NCI-H748 (cell line): ENCODE measurements at regions not wholly inside any gene's neighbourhood (a gene's known extent, or its start where the extent isn't known, plus 50 kb on each side); places are given as distances from the start of the nearest gene placed in this dataset.
A peak's percentile ranks its signal among the peaks of the same experiment; 100 is the strongest.

Source experiments
- DNase-seq: peaks from one replicate; lab custom pipeline; 2025; ENCODE audit not compliant: unreplicated experiment; lab: John Stamatoyannopoulos, UW

- peak; percentile 77 for DNase-seq
These were observed 225.6 kb upstream of the CRY1 start for GRCh38 chr12:107318806-107319532.

DNA sequence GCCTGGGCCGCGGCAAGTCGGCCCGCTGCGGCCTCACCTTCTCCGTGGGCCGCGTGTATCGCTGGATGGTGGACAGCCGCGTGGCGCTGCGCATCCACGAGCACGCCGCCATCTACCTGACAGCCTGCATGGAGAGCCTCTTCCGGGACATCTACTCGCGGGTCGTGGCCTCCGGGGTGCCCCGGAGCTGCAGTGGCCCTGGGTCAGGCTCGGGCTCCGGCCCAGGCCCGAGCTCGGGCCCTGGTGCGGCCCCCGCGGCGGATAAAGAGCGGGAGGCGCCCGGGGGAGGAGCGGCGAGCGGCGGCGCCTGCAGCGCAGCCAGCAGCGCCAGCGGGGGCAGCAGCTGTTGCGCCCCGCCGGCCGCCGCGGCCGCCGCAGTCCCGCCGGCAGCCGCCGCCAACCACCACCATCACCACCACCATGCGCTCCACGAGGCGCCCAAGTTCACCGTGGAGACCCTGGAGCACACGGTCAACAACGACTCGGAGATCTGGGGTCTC is 226.2 kb upstream of the CRY1 start:
- no peak for DNase-seq

DNA sequence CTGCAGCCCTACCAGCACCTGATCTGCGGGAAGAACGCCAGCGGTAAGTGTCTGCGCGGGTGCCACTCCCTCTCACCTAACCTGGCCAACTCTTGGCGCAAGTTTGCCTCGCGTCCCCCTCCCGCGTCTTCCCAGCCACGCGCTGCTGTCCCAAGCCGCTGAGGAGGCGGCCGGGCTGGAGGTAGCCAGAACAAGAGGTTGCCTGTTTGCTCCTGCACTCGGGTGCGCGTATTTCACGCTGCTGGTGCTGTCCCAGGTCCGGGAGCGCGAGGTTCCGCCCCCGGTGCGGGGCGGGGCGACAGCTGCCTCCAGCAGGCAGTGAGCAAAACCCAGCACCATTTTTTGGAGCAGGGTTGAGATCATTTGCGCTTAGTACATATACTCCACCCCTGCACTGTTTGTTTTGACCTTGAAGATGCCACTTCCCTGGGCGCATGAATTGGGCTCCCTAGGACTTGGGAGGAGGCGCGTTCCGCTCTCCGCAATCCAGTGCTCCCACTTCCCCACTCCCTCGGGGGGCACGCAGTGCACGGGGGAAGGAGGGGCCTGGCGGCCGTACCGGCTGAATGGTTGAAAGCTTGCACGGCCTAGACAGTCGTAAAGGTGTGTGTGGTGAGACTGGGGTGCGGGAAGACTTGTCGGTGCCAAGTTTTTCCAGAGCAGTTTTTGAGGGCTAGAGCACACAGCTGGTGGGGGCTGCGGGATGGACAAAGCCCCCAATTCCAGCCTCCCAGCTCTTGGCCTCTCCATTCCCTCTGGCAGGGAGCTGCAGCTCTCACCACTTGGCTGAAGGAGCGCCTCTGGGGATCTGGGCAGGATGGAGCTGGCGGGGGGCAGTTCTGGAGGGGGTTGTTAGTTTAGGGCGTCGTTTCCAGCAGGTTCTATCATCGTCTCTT is 226.9 kb upstream of the CRY1 start:
- peak; percentile 83 for DNase-seq

- DNase-seq, result peak; percentile 82
These were observed 227.7 kb upstream of the CRY1 start for GRCh38 chr12:107320929-107321631.

DNA sequence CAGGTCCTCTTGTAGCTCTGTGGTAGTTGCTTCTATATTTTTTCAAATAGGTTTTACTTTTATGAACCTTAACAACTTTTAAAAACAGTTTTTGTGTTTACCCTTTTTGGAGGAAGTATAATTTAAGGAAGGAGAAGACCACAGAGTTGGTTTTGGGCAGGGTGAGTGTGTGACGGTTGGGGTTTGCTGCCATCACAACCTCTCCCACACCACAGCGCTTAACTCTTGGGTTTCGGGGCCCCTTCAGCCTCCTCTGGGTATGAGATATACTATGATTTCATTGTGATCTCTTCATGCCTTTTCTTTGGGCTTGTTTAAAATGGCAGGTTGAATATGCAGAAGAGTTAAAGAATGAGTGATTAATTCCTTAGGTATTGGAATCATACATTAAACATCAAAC is 228.7 kb upstream of the CRY1 start:
- DNase-seq, result no peak

GRCh38 chr12:107325075-107325608 is 231.8 kb upstream of the CRY1 start:
- DNase-seq, result peak; percentile 90

GRCh38 chr12:107326237-107326636 is 232.9 kb upstream of the CRY1 start:
- no peak for DNase-seq

DNA sequence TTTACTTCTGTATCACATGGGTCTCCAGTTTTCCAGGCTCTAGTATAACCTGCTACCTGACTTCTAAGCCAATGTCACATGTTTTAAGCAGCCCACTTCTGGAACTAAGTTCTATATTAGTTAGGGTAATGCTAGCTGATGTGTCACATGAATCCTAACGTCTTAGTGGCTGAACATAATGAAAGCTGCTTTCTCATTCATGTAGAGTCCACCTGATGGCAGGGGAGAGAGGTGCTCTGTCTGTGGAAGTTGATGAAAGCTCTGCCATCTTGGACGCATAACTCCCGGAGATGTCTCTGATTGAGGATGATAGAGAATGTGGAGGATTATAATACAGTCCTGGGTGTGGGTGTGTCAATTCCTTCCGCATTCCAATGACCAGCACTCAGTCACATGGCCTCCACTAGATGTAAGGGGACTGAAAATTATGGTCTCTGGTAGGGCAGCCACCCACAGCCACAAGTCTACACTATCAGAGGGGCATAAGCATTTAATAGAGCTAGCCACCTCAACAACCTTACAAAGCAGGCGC is 234.4 kb upstream of the CRY1 start:
- DNase-seq, result no peak

DNA sequence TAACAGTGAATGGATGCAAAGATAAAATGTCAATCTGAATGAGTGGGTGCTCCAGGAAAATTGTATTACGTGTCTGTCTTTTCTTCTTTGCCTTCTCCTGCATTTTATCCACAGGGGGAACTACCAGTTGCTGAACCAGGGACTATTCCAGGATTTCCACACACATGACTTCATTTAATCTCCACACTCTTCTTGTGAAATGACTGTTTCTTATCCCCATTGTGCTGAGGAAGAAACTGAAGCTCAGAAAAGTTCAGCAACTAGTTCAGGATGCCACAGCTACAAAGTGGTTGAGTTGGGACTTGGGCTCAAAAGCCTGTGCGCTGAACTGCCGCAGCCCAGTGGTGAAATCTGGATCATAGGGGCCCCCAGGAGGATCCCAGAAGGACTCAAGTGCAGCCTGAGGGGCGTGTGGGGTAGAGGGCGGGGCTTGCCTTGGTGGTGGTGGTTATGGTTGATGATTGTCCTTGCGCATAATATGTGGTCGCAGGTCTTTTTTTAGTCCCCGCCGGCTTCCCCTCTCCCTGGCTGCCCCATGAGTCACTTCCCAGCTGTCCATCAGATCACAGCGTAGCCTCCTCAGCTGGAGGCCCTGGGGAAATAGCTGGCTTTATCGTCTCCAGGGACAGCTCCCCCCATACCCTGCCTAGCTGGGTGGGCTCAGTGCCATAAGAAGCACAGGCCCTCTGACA is 235.2 kb upstream of the CRY1 start:
- DNase-seq, result no peak

GRCh38 chr12:107329569-107330324 is 236.4 kb upstream of the CRY1 start:
- DNase-seq, result no peak

DNA sequence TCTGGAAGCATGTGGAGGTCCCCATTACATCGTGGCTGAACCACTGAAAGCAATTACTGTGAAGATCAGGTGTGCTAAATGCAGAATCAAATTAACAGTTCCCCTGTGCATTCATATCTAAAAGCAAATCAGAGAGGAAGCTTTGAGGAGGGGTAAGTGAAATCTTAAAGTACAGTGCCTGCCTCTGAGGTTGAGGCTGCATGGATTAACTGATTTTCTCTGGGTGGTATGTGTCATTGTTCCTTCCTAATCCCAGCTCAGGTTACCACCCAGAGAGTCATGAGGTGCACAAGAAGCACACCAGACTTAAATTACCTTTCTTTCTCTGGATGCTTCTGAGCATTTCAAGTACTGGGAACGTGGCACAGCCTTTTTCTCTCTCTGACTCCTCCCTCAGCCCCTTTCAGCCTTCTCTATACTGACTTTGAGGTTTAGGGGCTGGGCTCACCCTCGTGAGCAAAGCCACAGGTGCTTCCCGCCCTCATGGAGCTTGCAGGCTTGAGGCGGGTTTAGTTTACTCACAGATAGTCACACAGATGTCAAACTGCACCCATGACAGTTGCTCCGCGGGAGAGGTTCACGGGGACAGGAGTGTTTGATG is 237.6 kb upstream of the CRY1 start:
- DNase-seq, result no peak

GRCh38 chr12:107331471-107331870 is 238.1 kb upstream of the CRY1 start:
- DNase-seq, result no peak

DNA sequence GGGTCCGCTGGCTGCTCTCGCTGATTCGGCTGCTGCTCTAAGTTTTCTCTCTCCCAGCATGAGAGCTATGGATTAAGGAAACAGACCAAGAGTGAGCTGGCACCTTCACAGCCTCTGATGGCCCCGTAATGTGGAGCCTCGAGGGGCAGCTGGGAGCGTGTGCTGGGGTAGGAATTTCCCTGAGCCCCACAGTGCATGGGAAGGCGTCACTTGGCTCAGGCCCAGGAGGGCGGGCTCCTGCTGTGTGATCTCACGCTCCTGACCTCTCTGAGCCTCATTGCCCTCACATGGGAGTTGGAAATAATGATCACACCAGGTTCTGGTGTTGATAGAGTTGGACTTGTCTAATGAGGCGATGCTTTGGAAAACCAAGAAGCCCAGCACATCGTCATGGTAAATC is 238.6 kb upstream of the CRY1 start:
- no peak for DNase-seq

- DNase-seq, result no peak
These were observed 239.4 kb upstream of the CRY1 start for GRCh38 chr12:107332743-107333142.

- no peak for DNase-seq
These were observed 242.6 kb upstream of the CRY1 start for GRCh38 chr12:107335802-107336570.

GRCh38 chr12:107336695-107337094 is 243.3 kb upstream of the CRY1 start:
- peak; percentile 20 for DNase-seq

GRCh38 chr12:107337346-107338095 is 244.2 kb upstream of the CRY1 start:
- no peak for DNase-seq

GRCh38 chr12:107339487-107339886 is 246.1 kb upstream of the CRY1 start:
- no peak for DNase-seq
